Lower leg skin (tissue), 3 donors: ENCODE measurements at regions not wholly inside any gene's neighbourhood (a gene's known extent, or its start where the extent isn't known, plus 50 kb on each side); places are given as distances from the start of the nearest gene placed in this dataset.

Experiments used
- CTCF ChIP-seq, 3 donors: fragments of 450-650 bp; IDR thresholded peaks; one replicate each; pipeline ENCODE4 v1.5.1; 2016; ENCODE audit warnings: antibody characterized with exemption in 3 of 3, mild to moderate bottlenecking in 3 of 3, moderate library complexity in 2 of 3
- POLR2A ChIP-seq, 2 donors: fragments of 450-650 bp; IDR thresholded peaks; one replicate each; pipeline ENCODE4 v1.6.1; 2016 to 2017; ENCODE audit warnings: antibody characterized with exemption in 2 of 2, mild to moderate bottlenecking in 1 of 2, moderate library complexity in 1 of 2

- TF ChIP-seq CTCF (IDR thresholded peaks at IDR 0.05): no peak
- no peak for TF ChIP-seq POLR2A (IDR thresholded peaks at IDR 0.05)
These were observed 166.3 kb upstream of the TMEM196 start for GRCh38 chr7:19939746-19940145.
